ENCODE measurements at regions not wholly inside any gene's neighbourhood (a gene's known extent, or its start where the extent isn't known, plus 50 kb on each side); places are given as distances from the start of the nearest gene placed in this dataset.

DNA sequence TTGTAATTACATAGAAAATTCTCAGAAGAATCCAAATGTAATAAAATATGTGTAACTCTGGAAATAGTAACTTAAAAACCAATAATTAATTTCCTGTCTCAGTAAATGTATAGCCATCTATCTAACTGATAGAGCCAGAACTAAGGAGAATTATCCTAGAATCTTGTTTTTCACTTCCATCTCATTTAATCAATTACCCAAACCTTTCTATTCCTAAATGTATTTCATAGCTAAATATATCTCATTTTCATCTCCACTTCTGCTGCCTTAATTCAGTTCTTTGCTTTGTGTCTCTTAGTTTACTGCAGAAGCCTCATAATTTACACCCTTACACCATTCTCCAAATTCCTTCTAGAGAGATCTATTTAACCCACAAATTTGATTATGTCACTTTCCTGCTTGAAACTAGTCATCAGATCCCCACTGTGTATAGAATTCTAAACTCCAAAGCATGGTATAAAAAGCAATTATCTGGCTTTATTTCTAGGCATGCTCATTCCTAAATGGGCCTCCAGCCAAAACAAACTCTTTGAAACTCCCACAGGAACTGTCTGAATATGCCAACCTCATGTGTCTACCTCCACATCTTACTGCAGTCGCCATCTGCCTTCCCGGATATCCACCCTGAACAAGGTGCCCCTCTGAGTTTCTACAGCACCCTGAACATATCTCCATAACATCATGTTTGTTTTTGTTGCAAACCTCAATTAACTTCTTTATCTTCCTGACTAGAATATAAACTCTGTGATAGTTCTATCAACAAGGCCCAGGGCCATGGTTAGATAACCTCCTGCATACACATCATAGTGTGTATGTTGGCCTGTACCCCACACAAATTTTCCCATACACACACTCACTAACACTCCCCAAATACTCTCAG is 70.5 kb upstream of the ADTRP start (continued):
- TF ChIP-seq, protein P1, sequence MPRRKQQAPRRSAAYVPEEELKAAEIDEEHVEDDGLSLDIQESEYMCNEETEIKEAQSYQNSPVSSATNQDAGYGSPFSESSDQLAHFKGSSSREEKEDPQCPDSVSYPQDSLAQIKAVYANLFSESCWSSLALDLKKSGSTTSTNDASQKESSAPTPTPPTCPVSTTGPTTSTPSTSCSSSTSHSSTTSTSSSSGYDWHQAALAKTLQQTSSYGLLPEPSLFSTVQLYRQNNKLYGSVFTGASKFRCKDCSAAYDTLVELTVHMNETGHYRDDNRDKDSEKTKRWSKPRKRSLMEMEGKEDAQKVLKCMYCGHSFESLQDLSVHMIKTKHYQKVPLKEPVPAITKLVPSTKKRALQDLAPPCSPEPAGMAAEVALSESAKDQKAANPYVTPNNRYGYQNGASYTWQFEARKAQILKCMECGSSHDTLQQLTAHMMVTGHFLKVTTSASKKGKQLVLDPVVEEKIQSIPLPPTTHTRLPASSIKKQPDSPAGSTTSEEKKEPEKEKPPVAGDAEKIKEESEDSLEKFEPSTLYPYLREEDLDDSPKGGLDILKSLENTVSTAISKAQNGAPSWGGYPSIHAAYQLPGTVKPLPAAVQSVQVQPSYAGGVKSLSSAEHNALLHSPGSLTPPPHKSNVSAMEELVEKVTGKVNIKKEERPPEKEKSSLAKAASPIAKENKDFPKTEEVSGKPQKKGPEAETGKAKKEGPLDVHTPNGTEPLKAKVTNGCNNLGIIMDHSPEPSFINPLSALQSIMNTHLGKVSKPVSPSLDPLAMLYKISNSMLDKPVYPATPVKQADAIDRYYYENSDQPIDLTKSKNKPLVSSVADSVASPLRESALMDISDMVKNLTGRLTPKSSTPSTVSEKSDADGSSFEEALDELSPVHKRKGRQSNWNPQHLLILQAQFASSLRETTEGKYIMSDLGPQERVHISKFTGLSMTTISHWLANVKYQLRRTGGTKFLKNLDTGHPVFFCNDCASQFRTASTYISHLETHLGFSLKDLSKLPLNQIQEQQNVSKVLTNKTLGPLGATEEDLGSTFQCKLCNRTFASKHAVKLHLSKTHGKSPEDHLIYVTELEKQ (tag by site-specific recombination; IDR thresholded peaks at IDR 0.05; ENCODE audit: borderline replicate concordance), result no peak

DNA sequence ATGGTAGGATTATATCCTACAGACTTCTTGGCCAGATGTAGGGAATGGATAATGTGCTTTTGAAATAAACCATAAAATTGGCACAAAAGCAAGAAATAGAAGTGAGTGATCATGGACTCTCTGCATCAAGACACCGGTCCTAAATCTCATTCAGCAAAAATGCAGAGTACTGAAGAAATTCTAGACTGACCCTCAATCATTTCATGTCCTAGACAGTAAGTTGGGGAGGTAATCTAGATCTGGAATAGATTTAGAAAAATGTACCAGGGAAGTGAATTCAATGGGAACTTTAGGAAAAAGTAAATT is 69.7 kb upstream of the ADTRP start:
- POLR2A ChIA-PET, result no interaction called here
- Histone ChIP-seq H3K4me3 (ENCODE audit: low read depth, low read length) (no peak overlapping the region), H3K4me1 (ENCODE audit: control insufficient read depth, insufficient read depth, low read length) (peaks cover 9% of the 10 kb centered on the region), H3K27ac (ENCODE audit: extremely low read depth, low read depth, low read length) (no peak overlapping the region), H3K36me3 (ENCODE audit: control insufficient read depth in 2 of 2, insufficient read depth in 1 of 2, low read length in 2 of 2) (no peaks in the 10 kb centered on the region), H3K9me3 (ENCODE audit: control insufficient read depth, insufficient read depth, low read depth, low read length) (no peaks in the 10 kb centered on the region)
- CTCF ChIA-PET, result no interaction called here
- TF ChIP-seq GLI2 (tag by site-specific recombination; IDR thresholded peaks at IDR 0.05; ENCODE audit: borderline replicate concordance, low read depth), result no peak
- no peak for TF ChIP-seq ZNF585B (tag by site-specific recombination; IDR thresholded peaks at IDR 0.05)
- TF ChIP-seq ZSCAN23 (tag by site-specific recombination; IDR thresholded peaks at IDR 0.05), result no peak
- TF ChIP-seq, protein P2, sequence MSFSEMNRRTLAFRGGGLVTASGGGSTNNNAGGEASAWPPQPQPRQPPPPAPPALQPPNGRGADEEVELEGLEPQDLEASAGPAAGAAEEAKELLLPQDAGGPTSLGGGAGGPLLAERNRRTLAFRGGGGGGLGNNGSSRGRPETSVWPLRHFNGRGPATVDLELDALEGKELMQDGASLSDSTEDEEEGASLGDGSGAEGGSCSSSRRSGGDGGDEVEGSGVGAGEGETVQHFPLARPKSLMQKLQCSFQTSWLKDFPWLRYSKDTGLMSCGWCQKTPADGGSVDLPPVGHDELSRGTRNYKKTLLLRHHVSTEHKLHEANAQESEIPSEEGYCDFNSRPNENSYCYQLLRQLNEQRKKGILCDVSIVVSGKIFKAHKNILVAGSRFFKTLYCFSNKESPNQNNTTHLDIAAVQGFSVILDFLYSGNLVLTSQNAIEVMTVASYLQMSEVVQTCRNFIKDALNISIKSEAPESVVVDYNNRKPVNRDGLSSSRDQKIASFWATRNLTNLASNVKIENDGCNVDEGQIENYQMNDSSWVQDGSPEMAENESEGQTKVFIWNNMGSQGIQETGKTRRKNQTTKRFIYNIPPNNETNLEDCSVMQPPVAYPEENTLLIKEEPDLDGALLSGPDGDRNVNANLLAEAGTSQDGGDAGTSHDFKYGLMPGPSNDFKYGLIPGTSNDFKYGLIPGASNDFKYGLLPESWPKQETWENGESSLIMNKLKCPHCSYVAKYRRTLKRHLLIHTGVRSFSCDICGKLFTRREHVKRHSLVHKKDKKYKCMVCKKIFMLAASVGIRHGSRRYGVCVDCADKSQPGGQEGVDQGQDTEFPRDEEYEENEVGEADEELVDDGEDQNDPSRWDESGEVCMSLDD (tag by site-specific recombination; IDR thresholded peaks at IDR 0.05), result no peak
- TF ChIP-seq KLF10 (tag by site-specific recombination; IDR thresholded peaks at IDR 0.05), result no peak
- TF ChIP-seq OSR2 (tag by site-specific recombination; IDR thresholded peaks at IDR 0.05), result no peak
- no peak for TF ChIP-seq ZNF561 (tag by site-specific recombination; IDR thresholded peaks at IDR 0.05; ENCODE audit: borderline replicate concordance)
- no peak for TF ChIP-seq ZNF404 (tag by site-specific recombination; IDR thresholded peaks at IDR 0.05)
- TF ChIP-seq KLF7 (tag by site-specific recombination; IDR thresholded peaks at IDR 0.05; ENCODE audit: borderline replicate concordance), result no peak
- no peak for TF ChIP-seq ZNF114 (tag by site-specific recombination; IDR thresholded peaks at IDR 0.05)
- TF ChIP-seq SCRT2 (tag by site-specific recombination; IDR thresholded peaks at IDR 0.05), result no peak
- TF ChIP-seq, protein P3, sequence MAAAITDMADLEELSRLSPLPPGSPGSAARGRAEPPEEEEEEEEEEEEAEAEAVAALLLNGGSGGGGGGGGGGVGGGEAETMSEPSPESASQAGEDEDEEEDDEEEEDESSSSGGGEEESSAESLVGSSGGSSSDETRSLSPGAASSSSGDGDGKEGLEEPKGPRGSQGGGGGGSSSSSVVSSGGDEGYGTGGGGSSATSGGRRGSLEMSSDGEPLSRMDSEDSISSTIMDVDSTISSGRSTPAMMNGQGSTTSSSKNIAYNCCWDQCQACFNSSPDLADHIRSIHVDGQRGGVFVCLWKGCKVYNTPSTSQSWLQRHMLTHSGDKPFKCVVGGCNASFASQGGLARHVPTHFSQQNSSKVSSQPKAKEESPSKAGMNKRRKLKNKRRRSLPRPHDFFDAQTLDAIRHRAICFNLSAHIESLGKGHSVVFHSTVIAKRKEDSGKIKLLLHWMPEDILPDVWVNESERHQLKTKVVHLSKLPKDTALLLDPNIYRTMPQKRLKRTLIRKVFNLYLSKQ (tag by site-specific recombination; IDR thresholded peaks at IDR 0.05; ENCODE audit: borderline replicate concordance), result no peak
- TF ChIP-seq ZFP37 (tag by site-specific recombination; IDR thresholded peaks at IDR 0.05), result no peak
- no peak for TF ChIP-seq ZNF366 (tag by site-specific recombination; conservative IDR thresholded peaks at IDR 0.05)
- TF ChIP-seq ZNF133 (tag by site-specific recombination; IDR thresholded peaks at IDR 0.05), result no peak
- TF ChIP-seq, protein P4, sequence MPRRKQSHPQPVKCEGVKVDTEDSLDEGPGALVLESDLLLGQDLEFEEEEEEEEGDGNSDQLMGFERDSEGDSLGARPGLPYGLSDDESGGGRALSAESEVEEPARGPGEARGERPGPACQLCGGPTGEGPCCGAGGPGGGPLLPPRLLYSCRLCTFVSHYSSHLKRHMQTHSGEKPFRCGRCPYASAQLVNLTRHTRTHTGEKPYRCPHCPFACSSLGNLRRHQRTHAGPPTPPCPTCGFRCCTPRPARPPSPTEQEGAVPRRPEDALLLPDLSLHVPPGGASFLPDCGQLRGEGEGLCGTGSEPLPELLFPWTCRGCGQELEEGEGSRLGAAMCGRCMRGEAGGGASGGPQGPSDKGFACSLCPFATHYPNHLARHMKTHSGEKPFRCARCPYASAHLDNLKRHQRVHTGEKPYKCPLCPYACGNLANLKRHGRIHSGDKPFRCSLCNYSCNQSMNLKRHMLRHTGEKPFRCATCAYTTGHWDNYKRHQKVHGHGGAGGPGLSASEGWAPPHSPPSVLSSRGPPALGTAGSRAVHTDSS (tag by site-specific recombination; IDR thresholded peaks at IDR 0.05), result no peak
- no peak for TF ChIP-seq ZSCAN30 (tag by site-specific recombination; IDR thresholded peaks at IDR 0.05)
- no peak for TF ChIP-seq ZNF791 (tag by site-specific recombination; IDR thresholded peaks at IDR 0.05)
